ENCODE measurements at regions not wholly inside any gene's neighbourhood (a gene's known extent, or its start where the extent isn't known, plus 50 kb on each side); places are given as distances from the start of the nearest gene placed in this dataset.

DNA sequence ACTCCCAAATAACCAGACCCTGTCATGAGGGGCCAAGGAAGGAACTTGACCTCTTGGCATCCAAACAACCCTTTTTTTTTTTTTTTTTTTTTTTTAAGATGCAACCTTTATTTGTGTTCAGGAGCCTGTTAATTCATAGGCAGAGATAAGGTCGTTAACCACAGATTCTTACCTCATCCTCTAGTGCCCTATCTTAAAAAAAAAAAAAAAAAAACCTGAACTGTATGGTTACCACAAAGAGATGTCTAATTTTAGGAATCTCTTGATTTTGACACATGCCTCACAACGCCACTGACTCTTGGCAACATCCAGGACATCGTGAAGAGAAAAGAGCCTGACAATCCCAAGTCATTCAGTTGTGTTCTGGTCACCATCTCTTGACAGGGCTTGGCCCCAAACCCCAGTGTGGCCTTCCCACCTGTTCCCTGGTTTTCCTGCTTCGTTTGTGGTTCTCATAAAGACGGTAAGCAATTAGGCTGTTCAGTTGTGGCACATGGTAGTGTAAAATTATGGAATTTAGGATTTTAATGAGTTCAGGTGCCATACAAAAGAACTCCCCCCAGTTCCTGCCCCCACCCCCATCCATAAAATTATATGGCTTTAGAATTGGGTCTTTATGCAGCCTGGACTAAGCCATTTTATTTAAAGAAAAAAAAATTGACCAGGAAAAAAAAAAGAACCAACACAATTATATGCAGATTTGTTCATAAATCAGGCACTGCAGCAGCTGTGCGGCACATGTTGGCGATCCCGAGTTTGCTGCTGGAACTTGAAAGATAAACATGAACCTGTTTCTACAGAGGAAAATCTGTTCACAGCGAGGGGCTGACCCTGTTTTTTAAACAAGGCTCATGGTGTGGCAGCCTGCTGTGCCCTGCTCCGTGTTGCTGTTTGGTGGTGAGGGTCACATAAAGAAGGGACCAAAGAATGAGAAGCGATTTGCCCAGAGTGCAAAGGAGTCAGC is 267.8 kb upstream of the CLINT1 start:
- Histone ChIP-seq H3K36me3 (ENCODE audit: control insufficient read depth, insufficient read depth, low read length) (no peaks in the 10 kb centered on the region), H3K27me3 (replicated peaks; ENCODE audit: control insufficient read depth, insufficient read depth, low read length) (no peaks in the 10 kb centered on the region; the same call in 1 of the 2 replicates), H3K4me3 (replicated peaks; ENCODE audit: low read depth, low read length) (no peak overlapping the region)
- DNase-seq (ENCODE audit: extremely low read depth, insufficient read length): no peak
- TF ChIP-seq, protein P1, sequence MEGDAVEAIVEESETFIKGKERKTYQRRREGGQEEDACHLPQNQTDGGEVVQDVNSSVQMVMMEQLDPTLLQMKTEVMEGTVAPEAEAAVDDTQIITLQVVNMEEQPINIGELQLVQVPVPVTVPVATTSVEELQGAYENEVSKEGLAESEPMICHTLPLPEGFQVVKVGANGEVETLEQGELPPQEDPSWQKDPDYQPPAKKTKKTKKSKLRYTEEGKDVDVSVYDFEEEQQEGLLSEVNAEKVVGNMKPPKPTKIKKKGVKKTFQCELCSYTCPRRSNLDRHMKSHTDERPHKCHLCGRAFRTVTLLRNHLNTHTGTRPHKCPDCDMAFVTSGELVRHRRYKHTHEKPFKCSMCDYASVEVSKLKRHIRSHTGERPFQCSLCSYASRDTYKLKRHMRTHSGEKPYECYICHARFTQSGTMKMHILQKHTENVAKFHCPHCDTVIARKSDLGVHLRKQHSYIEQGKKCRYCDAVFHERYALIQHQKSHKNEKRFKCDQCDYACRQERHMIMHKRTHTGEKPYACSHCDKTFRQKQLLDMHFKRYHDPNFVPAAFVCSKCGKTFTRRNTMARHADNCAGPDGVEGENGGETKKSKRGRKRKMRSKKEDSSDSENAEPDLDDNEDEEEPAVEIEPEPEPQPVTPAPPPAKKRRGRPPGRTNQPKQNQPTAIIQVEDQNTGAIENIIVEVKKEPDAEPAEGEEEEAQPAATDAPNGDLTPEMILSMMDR (IDR thresholded peaks at IDR 0.05; ENCODE audit: insufficient read depth, low read length, poor library complexity, severe bottlenecking): no peak

- TF ChIP-seq, protein P1 (IDR thresholded peaks at IDR 0.05; ENCODE audit: insufficient read depth, low read length, poor library complexity, severe bottlenecking): no peak
- H3K4me3 ChIP-seq (replicated peaks; ENCODE audit: low read depth, low read length): no peak overlapping the region
- no peaks in the 10 kb centered on the region; the same call in 1 of the 2 replicates for H3K27me3 ChIP-seq (replicated peaks; ENCODE audit: control insufficient read depth, insufficient read depth, low read length)
- H3K36me3 ChIP-seq (ENCODE audit: control insufficient read depth, insufficient read depth, low read length): no peaks in the 10 kb centered on the region
- no peak for DNase-seq (ENCODE audit: extremely low read depth, insufficient read length)
Measured at GRCh38 chr5:158124606-158125316, 265.8 kb upstream of the CLINT1 start.

- H3K4me3 ChIP-seq (replicated peaks; ENCODE audit: low read depth, low read length): no peak overlapping the region
- H3K36me3 ChIP-seq (ENCODE audit: control insufficient read depth, insufficient read depth, low read length): no peaks in the 10 kb centered on the region
- TF ChIP-seq, protein P1 (IDR thresholded peaks at IDR 0.05; ENCODE audit: insufficient read depth, low read length, poor library complexity, severe bottlenecking): no peak
- H3K27me3 ChIP-seq (replicated peaks; ENCODE audit: control insufficient read depth, insufficient read depth, low read length): no peaks in the 10 kb centered on the region; the same call in 1 of the 2 replicates
- no peak for DNase-seq (ENCODE audit: extremely low read depth, insufficient read length)
Measured at GRCh38 chr5:158123595-158123994, 264.6 kb upstream of the CLINT1 start.

- no peak for DNase-seq (ENCODE audit: extremely low read depth, insufficient read length)
- Histone ChIP-seq H3K27me3 (replicated peaks; ENCODE audit: control insufficient read depth, insufficient read depth, low read length) (no peaks in the 10 kb centered on the region; the same call in 1 of the 2 replicates), H3K36me3 (ENCODE audit: control insufficient read depth, insufficient read depth, low read length) (no peaks in the 10 kb centered on the region), H3K4me3 (replicated peaks; ENCODE audit: low read depth, low read length) (no peak overlapping the region)
- TF ChIP-seq, protein P1 (IDR thresholded peaks at IDR 0.05; ENCODE audit: insufficient read depth, low read length, poor library complexity, severe bottlenecking): no peak
Measured at GRCh38 chr5:158121678-158122077, 262.7 kb upstream of the CLINT1 start.

DNA sequence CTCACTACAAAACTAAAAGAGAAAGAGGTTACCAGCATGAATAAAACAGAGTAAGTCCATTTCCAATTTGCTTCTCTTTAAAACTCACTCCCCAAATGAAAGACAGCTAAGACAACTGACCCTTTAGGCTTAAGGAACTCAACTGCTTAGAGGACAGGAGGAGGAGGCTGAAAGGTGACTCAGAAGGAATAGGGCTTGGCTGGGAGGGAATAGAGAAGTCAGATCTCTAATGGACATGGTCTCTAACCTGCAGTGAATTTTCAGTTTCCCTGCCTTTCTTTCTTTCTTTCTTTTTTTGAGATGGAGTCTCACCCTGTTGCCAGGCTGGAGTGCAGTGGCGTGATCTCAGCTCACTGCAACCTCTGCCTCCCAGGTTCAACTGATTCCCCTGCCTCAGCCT is 261.8 kb upstream of the CLINT1 start:
- H3K27me3 ChIP-seq (replicated peaks; ENCODE audit: control insufficient read depth, insufficient read depth, low read length): no peaks in the 10 kb centered on the region; the same call in 1 of the 2 replicates
- DNase-seq (ENCODE audit: extremely low read depth, insufficient read length): no peak

More for the DNA sequence above, 261.8 kb upstream of the CLINT1 start:
- Histone ChIP-seq H3K4me3 (replicated peaks; ENCODE audit: low read depth, low read length) (no peak overlapping the region), H3K36me3 (ENCODE audit: control insufficient read depth, insufficient read depth, low read length) (no peaks in the 10 kb centered on the region)
- TF ChIP-seq, protein P1 (IDR thresholded peaks at IDR 0.05; ENCODE audit: insufficient read depth, low read length, poor library complexity, severe bottlenecking): no peak

Data from GM06990 (cell line).